ENCODE measurements at regions not wholly inside any gene's neighbourhood (a gene's known extent, or its start where the extent isn't known, plus 50 kb on each side); places are given as distances from the start of the nearest gene placed in this dataset.
A peak's percentile ranks its signal among the peaks of the same experiment; 100 is the strongest.

DNA sequence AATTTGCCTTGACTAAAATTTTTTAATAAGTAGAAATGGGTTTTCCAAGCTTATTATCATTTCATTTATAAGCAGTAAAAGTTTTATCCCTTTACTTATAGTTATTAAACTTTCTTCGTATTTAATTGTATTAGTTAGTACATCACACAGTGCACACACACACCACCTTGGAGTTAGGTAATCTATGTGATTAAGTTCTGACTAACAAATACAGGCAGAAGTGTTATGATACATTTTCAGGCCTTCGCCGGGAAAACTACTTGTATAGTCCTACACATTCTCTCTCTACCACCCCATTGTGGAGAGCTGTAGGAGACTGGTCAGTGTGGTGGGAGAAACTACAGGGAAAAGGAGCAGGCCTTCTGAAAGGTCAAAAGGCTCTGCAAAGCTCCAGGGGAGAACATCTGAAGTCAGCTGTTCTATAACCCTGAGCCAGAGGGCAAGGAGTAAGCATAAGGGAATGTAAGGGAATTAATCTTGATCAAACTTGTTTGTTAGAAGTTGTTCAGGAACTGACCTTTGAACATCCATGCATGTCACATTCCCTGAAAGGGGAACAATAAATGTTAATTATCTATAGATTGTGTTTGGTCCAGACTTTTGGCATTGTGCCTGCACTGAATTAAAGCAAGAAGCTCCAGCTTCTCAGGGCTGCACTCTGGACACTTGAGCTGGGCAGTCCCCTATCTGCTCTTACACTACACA lies 231.7 kb downstream of the FSIP2 start:
- H3K4me1 ChIP-seq: peaks cover 0 to 7% (median 2%) of the 10 kb centered on the region in 4 donors
- H3K9me3 ChIP-seq: peaks cover 0 to 11% (median 8%) of the 10 kb centered on the region in 4 donors
- TF ChIP-seq POLR2A (IDR thresholded peaks at IDR 0.05): no peak
- no peak for TF ChIP-seq POLR2AphosphoS5 (IDR thresholded peaks at IDR 0.05)
- TF ChIP-seq EP300 (IDR thresholded peaks at IDR 0.05): no peak
- TF ChIP-seq, protein P1, sequence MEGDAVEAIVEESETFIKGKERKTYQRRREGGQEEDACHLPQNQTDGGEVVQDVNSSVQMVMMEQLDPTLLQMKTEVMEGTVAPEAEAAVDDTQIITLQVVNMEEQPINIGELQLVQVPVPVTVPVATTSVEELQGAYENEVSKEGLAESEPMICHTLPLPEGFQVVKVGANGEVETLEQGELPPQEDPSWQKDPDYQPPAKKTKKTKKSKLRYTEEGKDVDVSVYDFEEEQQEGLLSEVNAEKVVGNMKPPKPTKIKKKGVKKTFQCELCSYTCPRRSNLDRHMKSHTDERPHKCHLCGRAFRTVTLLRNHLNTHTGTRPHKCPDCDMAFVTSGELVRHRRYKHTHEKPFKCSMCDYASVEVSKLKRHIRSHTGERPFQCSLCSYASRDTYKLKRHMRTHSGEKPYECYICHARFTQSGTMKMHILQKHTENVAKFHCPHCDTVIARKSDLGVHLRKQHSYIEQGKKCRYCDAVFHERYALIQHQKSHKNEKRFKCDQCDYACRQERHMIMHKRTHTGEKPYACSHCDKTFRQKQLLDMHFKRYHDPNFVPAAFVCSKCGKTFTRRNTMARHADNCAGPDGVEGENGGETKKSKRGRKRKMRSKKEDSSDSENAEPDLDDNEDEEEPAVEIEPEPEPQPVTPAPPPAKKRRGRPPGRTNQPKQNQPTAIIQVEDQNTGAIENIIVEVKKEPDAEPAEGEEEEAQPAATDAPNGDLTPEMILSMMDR (IDR thresholded peaks at IDR 0.05): no peak
- intact Hi-C loops (cut with DNase I; ENCODE audit: low total_unique reads): no loop called here
- no peak overlapping the region for H3K4me3 ChIP-seq
- peak in 1 of 2 donors; percentile 59 for DNase-seq
- 62 to 74% (median 71%) methylated on average over 3 of the region's 3 CpGs for WGBS, 5 donors
- H3K27ac ChIP-seq: no peak overlapping the region
- no peaks in the 10 kb centered on the region for H3K27me3 ChIP-seq
- no peaks in the 10 kb centered on the region for H3K36me3 ChIP-seq

DNA sequence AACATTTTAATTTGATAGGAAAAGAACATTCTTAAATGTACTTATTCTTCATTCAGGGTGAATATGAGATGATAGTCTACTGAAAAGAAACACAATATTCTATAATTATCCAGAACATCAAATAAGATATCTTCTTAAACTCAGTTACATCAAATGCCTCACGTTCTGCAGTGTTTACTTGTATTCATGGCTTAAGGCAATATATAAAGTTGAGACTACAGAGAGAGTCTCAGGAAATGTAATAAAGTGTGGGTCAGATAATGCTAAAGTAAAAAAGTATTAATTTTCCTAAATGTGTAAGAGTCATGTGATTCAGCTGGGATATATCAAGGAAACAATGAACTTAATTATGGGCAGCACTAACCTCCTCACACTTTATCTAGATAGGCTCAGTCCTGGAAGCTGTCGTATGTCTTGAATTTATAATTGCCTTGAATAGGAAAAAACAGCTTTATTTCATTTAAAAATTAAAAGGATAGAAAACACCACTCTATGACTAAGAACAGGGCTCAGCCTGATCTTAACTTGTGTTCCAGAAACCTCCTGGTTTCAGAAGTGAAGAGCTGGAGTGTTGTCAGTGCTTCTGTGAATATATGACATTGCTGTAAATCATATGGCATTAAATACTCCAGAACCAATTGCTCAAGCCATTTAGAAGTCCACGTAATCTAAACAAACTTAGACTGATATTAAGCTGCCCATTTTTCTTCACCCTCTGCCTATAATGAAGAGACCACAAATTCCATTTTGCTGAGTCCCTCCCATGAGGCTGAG lies 240.2 kb downstream of the FSIP2 start:
- no peaks in the 10 kb centered on the region for H3K4me1 ChIP-seq
- intact Hi-C loops (cut with DNase I; ENCODE audit: low total_unique reads): no loop called here
- no peaks in the 10 kb centered on the region for H3K9me3 ChIP-seq
- DNase-seq: peak in 1 of 2 donors; percentile 5
- H3K27me3 ChIP-seq: no peaks in the 10 kb centered on the region
- 59 to 79% (median 67%) methylated on average over 3 of the region's 3 CpGs for WGBS, 5 donors
- H3K4me3 ChIP-seq: no peak overlapping the region
- TF ChIP-seq POLR2A (IDR thresholded peaks at IDR 0.05): no peak
- no peak for TF ChIP-seq EP300 (IDR thresholded peaks at IDR 0.05)
- TF ChIP-seq, protein P1 (IDR thresholded peaks at IDR 0.05): no peak
- TF ChIP-seq POLR2AphosphoS5 (IDR thresholded peaks at IDR 0.05): no peak
- H3K36me3 ChIP-seq: no peaks in the 10 kb centered on the region
- no peak overlapping the region for H3K27ac ChIP-seq

DNA sequence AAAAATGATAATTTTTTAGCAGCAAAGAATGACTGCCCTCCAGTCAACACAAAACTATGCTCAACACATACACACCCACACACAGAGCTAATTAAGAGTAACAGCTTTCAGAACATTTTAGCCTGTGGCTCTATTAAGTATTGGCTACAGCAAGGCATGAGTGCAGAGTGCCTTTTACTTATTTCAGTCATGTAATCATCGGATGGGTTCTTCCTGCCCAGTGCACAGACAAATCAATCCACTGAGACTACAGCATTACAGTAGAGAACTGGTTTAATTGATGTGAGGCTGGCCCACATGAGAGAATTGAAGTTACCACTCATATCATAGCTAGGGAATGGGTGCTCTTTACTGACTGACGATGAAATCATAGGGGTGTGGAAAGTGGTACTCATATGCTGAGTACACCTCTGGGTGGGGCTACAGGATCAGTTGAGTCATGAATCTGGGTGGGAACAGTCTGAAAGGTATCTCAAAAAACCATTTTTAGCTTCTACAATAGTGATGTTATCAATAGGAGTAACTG lies 241.0 kb downstream of the FSIP2 start:
- H3K9me3 ChIP-seq: no peaks in the 10 kb centered on the region
- H3K4me3 ChIP-seq: no peak overlapping the region
- H3K27me3 ChIP-seq: no peaks in the 10 kb centered on the region
- TF ChIP-seq, protein P1 (IDR thresholded peaks at IDR 0.05): no peak
- no peak for TF ChIP-seq POLR2AphosphoS5 (IDR thresholded peaks at IDR 0.05)
- DNase-seq: peak in 1 of 2 donors; percentile 12
- intact Hi-C loops (cut with DNase I; ENCODE audit: low total_unique reads): no loop called here
- H3K36me3 ChIP-seq: no peaks in the 10 kb centered on the region
- no peak overlapping the region for H3K27ac ChIP-seq
- H3K4me1 ChIP-seq: no peaks in the 10 kb centered on the region
- 57 to 76% (median 69%) methylated on average over 2 of the region's 2 CpGs for WGBS, 5 donors

DNA sequence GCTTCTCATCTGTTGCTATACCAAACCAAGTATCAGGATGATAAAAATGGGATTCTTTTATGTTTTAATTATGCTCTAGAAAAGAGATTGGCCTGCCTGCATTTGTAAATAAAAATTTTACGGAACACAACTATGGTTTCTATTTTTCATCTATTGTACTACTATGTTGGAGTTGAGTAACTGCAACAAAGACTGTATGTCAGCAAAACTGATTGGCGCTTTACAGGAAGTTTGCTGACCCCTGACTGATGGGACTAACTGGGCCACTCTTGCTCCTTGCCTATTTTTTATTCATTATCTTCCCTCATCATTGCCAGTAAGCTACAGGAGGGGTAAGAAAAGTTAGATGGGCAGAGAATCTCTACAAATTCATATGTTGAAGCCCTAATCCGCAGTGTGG lies 242.3 kb downstream of the FSIP2 start:
- intact Hi-C loops (cut with DNase I; ENCODE audit: low total_unique reads): no loop called here
- Histone ChIP-seq H3K4me3 (no peak overlapping the region), H3K27ac (no peak overlapping the region), H3K27me3 (no peaks in the 10 kb centered on the region), H3K4me1 (no peaks in the 10 kb centered on the region), H3K36me3 (no peaks in the 10 kb centered on the region), H3K9me3 (no peaks in the 10 kb centered on the region)
- 95 to 97% (median 96%) methylated on average over 3 of the region's 3 CpGs for WGBS, 5 donors
- DNase-seq: no peak
- TF ChIP-seq POLR2AphosphoS5 (IDR thresholded peaks at IDR 0.05): no peak
- no peak for TF ChIP-seq EP300 (IDR thresholded peaks at IDR 0.05)
- TF ChIP-seq, protein P1 (IDR thresholded peaks at IDR 0.05): no peak
- TF ChIP-seq POLR2A (IDR thresholded peaks at IDR 0.05): no peak
